Brain pericyte (primary cell): ENCODE measurements at regions not wholly inside any gene's neighbourhood (a gene's known extent, or its start where the extent isn't known, plus 50 kb on each side); places are given as distances from the start of the nearest gene placed in this dataset.
"Not testable (repeated sequence)": the region's sequence is repeated elsewhere in the genome, so short reads cannot be mapped to it uniquely, and the experiment has no call there.

ENCODE experiments used
- DNase-seq: peaks from one replicate; pipeline ENCODE4 v3.0.0-alpha.2; 2012; ENCODE audit warnings: low read depth, low spot score

DNA sequence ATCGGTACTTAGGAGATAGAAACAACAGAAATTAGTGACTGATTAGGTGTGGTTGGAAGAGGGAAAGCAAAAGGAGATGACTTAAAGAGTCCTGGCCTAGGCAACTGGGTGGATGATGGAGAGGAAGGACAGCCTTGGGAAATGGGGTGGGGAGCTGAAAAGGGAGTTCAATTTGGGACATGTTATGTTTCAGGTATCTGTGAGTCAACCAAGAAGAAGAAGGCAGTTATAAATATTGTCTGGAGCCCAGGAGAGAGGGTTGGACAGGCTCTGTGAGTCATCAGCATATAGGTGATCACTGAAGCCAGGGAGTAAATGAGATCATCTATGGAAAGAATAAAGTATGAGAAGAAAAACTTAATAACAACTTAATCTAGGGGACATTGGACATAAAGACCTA is 357.7 kb downstream of the NPR3 start:
- no peak for DNase-seq

DNA sequence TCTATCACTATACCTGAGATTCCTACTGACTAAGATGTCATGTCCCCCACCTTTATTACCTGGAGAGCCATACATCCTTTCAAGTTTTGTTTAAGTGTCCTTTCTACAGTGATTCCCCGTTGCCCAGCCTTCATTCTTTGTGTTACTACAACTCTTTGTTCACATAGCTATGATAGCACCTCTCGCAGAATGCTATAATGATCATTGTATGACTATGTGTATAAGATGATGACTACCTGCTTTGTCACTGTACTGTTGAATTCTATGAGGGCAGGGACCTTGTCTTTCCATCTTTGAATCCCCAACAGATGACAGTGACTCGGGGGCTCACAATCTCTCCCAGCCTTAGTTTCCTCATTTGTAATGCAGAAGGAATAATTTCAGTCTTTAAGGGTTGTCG is 361.2 kb downstream of the NPR3 start:
- no peak for DNase-seq

DNA sequence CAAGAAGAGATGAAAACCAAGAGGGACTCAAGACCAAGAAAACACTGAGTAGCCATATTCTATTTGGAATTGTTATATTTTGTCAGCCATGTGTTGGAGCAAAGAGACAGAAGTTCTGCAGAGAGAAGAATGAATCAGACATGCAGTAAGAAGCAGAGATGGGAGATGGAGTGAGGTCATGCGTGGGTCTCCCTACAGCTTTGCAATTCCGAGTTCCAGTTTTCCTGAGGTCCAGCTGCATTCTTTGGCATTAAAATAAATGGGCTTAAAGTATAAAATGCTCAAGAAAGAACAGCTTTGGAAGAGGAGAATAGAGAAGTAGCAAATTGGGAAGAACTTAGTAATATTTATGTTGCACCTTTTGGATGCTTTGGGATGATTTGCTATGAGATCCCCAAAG is 361.6 kb downstream of the NPR3 start:
- no peak for DNase-seq

DNA sequence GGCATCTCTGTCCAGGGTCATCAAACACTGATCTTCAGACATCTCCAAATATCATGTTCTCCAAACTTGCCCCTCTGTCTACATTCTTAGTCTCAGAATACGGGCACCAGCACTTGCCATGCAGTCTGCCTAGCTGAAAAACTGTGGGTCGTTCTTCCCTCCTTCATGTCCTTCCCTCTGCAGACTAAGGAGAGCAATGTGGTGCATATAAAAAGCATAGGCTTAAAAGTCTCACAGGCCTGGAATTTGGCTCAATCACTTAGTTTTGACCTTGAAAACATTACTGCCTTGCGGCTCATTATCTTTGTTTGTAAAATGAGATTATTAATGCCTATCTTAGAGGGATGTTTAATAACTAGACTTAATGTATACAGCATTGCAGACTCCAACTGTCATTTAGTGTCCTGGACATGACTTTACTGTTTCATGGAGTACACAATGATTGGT is 362.8 kb downstream of the NPR3 start:
- no peak for DNase-seq

DNA sequence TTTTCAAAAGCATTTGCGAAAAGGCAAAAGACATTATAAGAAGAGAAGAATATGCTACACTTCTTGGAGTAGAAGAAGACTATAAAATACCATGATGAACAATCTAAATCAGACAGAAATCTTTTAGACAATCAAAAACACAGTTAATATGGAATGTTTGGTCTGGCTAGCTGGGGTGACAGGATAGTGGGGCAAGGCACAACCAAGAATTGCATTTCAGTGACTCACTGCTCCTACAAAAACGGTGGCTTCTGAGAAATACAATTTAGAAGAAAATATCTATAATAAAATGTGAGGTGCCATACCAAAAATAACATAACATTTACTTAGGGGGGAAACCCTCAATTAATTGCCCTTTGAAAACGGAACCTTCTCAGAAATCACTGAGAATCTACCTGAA is 363.4 kb downstream of the NPR3 start:
- DNase-seq, result no peak

DNA sequence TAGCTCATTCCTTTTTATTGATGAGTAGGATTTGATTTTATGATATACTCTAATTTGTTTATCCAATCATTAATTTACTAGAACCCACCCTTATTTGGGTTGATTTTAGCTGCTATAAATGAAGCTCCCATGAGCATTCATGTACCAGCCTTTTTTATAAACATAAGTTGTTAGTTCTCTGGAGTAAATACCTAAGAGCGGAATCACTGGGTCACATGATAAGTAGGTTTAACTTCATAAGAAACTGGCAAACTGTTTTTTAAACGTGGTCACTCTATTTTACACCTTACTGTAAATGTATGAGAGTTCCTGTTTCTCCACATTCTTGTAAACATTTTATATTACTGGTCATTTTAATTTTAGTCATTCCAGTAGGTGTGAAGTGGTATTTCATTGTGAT is 364.6 kb downstream of the NPR3 start:
- no peak for DNase-seq

DNA sequence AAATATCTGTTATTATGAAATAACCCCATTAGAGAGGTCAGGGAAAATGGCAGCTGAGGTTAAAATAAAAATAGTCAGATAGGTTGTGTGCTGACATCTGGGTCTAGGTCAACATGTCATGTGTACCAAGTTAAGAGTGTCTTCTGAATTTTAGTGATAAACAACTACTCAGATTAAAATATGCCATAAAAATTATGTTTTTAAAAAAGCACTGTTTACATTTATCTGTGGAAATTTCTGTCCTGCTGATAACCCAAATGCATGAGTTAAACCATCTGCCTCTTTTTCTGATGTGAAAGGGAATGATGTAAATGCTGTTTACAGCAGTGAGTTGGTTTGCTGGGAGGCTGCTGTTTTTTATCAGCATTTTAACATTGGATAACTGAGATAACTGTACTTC is 361.2 kb upstream of the TARS1 start:
- no peak for DNase-seq

DNA sequence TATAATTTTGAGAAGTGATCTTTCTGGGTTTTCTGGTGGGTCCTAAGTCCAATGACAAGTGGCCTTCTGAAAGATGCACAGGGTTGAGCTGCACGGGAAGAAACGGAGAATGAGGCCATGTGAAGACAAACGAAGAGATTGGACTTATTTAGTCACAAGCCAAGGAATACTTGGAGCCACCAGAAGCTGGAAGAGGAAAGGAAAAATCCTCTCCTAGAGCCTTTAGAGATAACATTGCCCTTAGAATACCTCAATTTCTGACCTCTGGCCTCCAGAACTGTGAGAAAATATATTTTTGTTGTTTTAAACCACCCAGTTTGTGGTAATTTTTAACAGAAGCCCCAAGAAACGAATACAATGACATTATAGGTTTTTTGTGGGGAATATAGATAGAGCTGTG is 360.5 kb upstream of the TARS1 start:
- DNase-seq, result no peak

DNA sequence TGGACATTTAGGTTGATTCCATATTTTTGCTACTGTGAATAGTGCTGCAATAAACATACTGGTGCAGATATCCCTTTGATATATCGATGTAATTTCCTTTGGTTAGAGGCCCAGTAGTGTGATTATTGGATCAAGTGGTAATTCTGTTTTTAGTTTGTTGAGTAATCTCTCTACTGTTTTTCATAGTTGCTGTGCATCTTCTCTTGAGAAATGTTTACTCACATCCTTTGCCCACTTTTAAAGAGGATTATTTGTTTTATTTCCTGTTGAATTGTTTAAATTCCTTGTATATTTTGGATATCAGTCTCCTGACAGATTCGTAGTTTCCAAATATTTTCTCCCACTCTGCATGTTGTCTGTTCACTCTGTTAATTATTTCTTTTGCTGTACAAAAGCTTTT is 352.6 kb upstream of the TARS1 start:
- no peak for DNase-seq

DNA sequence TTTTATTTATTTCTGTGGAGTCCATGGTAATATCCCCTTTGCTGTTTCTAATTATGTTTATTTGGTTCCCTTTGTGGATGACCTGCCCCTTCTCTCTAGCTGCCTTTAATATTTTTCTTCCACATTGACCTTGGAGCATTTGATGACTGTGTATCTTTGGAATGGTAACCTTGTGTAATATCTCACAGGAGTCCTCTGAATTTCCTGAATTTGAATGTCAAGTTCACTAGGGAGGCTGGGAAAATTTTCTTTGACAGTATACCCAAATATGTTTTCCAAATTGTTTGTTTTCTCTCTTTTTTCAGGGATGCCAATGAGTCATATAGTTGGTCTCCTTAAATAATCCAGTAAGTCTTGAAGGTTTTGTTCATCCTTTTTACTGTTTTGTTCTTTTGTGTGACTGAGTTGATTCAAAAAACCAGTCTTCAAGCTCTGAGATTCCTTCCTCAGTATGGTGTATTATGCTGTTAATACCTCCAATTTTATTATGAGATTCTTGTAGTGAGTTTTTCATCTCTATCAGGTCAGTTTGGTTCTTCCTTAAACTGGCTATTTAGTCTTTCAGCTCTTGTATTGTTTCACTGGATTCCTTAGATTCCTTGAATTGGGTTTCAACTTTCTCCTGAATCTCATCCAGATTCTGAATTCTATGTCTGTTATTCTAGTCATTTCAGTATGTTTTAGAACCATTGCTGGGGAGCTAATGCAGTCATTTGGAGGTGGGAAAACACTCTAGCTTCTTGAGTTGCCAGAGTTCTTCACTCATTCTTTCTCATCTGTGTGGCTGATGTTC is 349.0 kb upstream of the TARS1 start:
- DNase-seq, result no peak

DNA sequence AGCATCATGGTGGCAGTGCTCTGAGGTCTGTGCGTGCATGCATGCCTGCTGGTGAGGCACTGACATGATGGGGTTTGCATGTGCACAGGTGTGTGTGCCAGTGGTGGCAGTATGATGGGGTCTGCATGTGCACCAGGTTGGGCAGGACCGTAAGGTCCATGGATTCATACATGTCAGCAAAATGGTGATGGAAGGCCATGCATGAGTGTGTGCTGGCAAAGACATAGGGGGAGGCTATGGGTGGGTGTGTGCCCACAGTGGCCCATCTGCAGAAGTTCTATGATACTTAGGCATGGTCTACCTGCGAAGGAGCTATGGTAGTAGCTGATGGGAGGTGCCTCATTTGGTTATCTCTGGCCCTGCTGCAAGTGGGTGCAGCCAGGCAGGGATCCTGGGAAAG is 348.0 kb upstream of the TARS1 start:
- no peak for DNase-seq

DNA sequence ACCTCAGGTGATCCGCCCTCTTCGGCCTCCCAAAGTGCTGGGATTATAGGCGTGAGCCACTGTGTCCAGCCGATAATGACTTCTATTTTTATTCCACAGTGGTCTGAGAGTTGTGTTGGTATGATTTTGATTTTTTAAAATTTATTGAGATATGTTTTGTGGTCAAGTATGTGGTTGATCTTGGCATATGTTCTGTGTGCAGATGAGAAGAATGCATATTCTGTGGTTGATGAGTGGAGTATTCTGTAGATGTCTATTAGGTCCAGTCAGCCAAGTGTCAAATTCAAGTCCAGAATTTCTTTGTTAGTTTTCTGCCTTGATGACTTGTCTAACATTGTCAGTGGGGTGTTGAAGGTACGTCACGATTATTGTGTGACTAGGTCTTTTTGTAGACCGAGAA is 338.2 kb upstream of the TARS1 start:
- DNase-seq, result no peak

DNA sequence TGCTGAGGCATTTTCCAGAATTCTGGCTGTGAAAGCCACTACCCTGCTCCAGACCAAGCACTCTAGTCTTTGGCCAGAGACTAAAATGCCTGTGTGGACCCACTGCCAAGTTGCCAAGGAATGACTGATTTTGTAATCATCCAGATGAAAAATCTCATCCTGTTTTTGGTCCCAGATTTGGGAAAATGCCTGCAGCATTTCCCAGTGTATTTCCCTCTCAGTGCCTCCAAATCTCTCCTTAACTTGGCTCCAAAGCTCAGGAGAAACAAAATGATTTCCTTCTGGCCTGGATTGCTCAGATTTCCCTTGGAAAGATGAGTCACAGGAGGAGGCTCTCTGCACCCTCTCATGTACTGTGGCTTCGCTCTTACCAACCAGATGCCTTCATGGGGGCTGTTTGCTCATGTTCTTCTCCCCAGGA is 335.2 kb upstream of the TARS1 start:
- peak; percentile 11 for DNase-seq

DNA sequence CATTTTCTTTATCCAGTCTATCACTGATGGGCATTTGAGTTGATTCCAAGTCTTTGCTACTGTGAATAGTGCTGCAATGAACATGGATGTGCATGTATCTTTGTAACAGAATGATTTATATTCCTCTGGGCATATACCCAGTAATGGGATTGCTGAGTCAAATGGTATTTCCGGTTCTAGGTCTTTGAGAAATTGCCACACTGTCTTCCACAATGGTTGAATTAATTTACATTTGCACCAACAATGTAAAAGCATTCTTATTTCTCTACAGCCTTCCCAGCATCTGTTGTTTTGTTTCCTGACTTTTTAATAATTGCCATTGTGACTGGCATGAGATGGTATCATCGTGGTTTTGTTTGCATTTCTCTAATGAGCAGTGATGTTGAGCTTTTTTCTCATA is 330.3 kb upstream of the TARS1 start:
- not testable (repeated sequence) for DNase-seq

DNA sequence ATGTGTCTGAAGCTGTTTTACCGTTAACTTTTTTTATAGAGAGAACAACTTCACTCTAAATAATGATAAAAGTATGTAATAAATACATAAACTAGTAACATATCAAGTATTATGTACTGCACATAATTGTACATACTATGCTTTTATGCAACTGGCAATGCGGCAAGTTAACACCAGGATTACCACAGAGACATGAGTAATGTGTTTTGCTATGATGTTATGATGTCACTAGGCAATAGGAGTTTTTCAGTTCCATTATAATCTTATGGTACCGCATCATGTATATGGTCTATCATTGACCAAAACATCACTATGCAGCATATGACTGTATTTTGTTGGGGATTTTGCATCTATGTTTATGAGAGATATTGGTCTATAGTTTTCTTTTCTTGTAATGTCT is 326.4 kb upstream of the TARS1 start:
- DNase-seq, result no peak

DNA sequence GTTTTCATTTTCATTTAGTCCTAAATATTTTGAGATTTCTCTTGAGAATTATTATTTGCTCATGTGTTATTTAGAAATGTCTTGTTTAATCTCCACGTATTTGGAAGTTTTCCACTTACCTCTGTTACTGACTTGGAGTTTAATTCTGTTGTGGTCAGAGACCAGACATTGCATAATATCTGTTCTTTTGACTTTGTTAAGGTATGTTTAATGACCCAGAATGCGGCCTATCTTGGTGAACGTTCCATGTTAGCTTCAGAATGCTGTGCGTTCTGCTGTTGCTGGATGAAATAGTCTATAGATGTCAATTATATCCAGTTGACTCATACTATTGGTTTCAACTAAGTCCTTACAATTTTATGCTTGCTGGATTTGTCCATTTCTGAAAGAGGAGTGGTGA is 325.3 kb upstream of the TARS1 start:
- DNase-seq, result no peak

DNA sequence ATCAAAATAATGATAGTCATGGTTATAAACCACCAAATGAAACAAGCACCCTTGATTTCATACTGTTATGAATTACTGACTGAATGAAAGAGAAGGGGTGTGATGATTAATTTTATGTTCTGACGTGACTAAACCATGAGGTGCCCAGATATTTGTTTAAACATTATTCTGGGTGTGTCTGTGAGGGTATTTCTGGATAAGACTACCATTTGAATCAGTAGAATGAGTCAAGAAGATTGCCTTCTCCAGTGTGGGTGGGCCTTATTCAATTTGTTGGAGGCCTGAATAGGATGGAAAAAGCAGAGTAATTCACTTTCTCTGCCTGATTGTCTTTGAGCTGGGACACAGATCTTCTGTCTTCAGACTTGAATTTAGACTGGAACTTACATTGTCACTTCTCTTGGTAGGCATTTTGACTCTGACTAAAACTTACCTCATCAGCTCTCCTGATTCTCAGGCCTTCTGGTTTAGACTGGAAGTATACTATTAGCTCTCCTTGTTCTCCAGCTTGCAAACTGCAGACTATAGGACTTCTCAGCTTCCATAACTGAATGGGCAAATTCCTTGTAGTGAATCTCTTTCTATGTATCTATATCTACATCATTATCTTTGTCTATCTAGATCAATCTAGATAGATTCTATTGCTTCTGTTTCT is 321.9 kb upstream of the TARS1 start:
- no peak for DNase-seq

DNA sequence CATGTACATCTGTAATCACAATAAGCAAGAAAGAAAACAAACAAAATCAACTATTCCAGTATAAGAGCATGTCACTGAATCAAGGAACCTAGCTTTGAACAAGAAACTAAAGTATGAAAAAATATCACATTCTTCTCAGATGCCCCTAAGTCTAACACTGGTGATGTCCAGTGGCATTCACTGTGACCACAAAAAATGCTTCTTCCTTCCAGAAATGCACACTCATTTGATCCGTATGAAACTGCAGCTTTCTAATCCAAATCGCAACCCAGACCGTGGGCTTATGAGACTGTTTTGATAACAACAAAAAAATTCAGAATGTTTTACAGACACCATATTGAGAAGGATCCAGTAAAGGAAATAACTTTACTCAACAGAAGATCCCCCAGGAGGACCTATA is 320.1 kb upstream of the TARS1 start:
- no peak for DNase-seq

DNA sequence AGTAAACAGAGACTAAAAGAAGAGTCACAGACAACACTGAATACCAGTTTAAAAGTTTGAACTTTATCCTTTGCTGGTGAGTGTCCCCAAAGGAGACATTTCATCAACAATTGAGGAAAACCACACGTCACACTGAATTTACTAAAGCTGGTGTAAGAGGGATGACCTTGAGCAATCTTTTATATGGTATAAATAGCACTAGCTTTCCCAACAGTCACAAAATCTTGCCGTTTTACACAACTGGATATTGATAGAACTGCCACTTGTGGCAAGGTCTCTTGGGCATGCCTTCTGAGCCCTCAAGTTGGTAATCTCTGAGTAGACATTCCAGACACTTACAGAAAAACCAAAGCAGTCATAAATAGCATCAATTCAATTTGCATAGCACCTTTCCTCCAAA is 311.5 kb upstream of the TARS1 start:
- no peak for DNase-seq

DNA sequence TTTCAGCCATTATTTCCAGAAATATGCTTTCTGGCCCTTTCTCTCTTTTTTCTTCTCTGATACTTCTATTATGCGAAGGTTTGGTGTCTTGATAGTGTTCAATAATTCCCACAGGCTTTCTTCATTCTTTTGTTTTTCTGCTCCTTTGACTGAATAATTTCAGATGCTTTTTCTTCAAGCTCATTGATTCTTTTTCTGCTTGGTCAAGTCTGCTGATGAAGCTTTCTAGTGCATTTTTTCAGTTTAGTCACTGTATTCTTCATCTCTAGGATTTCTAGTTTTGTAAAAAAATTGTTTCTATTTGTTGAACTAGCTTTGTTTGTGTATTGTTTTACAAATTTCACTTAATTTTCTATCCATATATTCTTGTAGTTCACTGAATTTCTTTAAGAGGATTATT is 304.0 kb upstream of the TARS1 start:
- DNase-seq, result no peak

DNA sequence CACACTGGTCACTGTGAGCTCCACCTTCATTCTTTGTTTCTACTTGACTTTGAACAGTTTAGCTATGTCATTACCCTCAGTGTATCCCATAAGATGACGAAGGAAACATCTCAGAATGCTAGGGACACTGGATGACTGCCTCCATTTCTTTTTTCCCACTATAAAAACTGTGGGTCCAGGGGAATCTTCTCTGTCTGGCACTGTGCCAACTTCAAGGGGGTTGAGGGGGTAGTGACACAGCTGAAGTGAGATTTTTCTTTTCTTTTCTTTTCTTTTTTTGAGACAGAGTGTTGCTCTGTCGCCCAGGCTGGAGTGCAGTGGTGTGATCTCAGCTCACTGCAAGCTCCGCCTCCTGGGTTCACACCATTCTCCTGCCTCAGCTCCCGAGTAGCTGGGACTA is 302.6 kb upstream of the TARS1 start:
- DNase-seq, result not testable (repeated sequence)

DNA sequence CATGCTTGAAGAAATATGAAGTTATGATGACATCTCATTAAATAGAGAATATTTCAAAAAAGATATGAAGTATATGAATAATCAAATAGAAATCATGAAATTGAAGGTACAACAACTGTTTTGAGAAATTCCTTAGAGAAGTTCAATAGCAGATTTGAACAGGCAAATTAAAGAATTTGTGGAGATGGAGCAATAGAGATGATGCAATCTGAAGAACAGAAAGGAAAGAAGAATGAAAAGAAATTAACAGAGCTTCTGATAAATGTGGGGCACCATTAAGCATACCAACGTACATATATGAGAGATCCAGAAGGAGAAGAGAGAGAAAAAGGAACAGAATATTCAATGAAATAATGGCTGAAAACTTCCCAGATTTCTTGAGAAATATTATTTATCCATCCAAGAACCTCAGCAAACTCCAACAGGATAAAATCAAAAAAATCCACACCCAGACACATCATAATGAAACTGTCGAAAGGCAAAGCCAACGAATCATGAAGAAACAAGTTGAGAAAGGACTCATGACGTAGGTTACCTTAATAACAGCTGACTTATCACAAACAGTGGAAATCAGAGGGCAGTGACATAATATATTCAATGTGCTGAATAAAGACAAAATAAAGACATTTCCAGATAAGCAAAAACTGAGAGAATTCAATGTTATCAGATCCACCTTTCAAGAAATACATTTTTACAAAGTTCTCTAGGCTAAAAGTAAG is 297.2 kb upstream of the TARS1 start:
- DNase-seq, result no peak

DNA sequence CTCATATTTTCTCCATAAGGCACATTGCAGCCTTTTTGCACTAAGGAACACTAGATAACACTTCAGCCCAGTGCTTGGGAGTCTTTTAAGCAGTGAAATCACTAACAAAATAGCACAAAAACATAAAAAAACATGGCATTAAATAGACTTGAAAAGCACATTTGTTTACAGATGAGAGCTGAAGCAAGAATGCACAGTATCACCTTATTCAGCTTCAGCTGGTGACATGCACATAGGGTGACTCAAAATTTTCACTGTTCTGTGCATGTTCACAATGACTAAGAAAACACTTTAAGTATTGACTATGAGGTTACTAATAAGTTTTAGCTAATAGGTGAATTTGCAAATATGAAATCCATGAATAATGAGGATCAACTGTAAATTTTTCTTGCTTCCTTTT is 293.9 kb upstream of the TARS1 start:
- no peak for DNase-seq
